Bronchial epithelial cell (primary cell): ENCODE measurements at regions not wholly inside any gene's neighbourhood (a gene's known extent, or its start where the extent isn't known, plus 50 kb on each side); places are given as distances from the start of the nearest gene placed in this dataset.

Source experiments
- DNase-seq: peaks from one replicate; pipeline ENCODE4 v3.0.0-alpha.2; 2010; ENCODE audit warnings: low read depth
- FAIRE-seq: peaks from 2 replicates; lab custom pipeline; 2011; peaks lifted over from hg19 to GRCh38; lab: Jason Lieb, UNC
- H3K27me3 ChIP-seq: 2 replicates; pipeline ENCODE4 v1.5.1; 2011; ENCODE audit warnings: low read length; ENCODE audit not compliant: control insufficient read depth, insufficient read depth
- H3K36me3 ChIP-seq: 2 replicates; pipeline ENCODE4 v1.5.1; 2011; ENCODE audit warnings: low read length; ENCODE audit not compliant: control insufficient read depth, insufficient read depth
- H3K4me3 ChIP-seq: 2 replicates; pipeline ENCODE4 v1.5.1; 2011; ENCODE audit warnings: mild to moderate bottlenecking, low read depth, low read length, control low read depth
- CTCF ChIP-seq: IDR thresholded peaks from 2 replicates; pipeline ENCODE4 v1.5.1; 2011; ENCODE audit warnings: mild to moderate bottlenecking, moderate library complexity, low read length, control low read depth, inconsistent platforms; ENCODE audit not compliant: insufficient read depth, severe bottlenecking

GRCh38 chr16:6918646-6919045 is 414.0 kb upstream of the RBFOX1 start:
- DNase-seq (no peak), FAIRE-seq (no peak)
- no peak for TF ChIP-seq CTCF
- Histone ChIP-seq H3K4me3 (no peak overlapping the region), H3K27me3 (no peaks in the 10 kb centered on the region), H3K36me3 (no peaks in the 10 kb centered on the region)

- DNase-seq = no peak
- TF ChIP-seq CTCF = no peak
- FAIRE-seq = no peak
- no peaks in the 10 kb centered on the region for H3K36me3 ChIP-seq
- no peaks in the 10 kb centered on the region for H3K27me3 ChIP-seq
- H3K4me3 ChIP-seq = no peak overlapping the region
Observed at GRCh38 chr16:6916946-6917345, 415.7 kb upstream of the RBFOX1 start.

- H3K36me3 ChIP-seq = no peaks in the 10 kb centered on the region
- TF ChIP-seq CTCF = no peak
- no peak for FAIRE-seq
- no peak for DNase-seq
- H3K27me3 ChIP-seq = no peaks in the 10 kb centered on the region
- no peak overlapping the region for H3K4me3 ChIP-seq
Observed at GRCh38 chr16:6913566-6913965, 419.1 kb upstream of the RBFOX1 start.

GRCh38 chr16:6910301-6910700 is 422.3 kb upstream of the RBFOX1 start:
- no peak overlapping the region for H3K4me3 ChIP-seq
- DNase-seq (no peak), FAIRE-seq (no peak)
- TF ChIP-seq CTCF = no peak
- H3K27me3 ChIP-seq = no peaks in the 10 kb centered on the region
- H3K36me3 ChIP-seq = no peaks in the 10 kb centered on the region

GRCh38 chr16:6905601-6906000 is 427.0 kb upstream of the RBFOX1 start:
- H3K4me3 ChIP-seq = no peak overlapping the region
- TF ChIP-seq CTCF = no peak
- no peaks in the 10 kb centered on the region for H3K36me3 ChIP-seq
- no peak for DNase-seq
- no peak for FAIRE-seq
- H3K27me3 ChIP-seq = no peaks in the 10 kb centered on the region

- Histone ChIP-seq H3K36me3 (no peaks in the 10 kb centered on the region), H3K4me3 (no peak overlapping the region), H3K27me3 (no peaks in the 10 kb centered on the region)
- FAIRE-seq (no peak), DNase-seq (no peak)
- TF ChIP-seq CTCF = no peak
Observed at GRCh38 chr16:6903671-6904070, 429.0 kb upstream of the RBFOX1 start.
